A673 (cell line): ENCODE measurements at regions not wholly inside any gene's neighbourhood (a gene's known extent, or its start where the extent isn't known, plus 50 kb on each side); places are given as distances from the start of the nearest gene placed in this dataset.

Source experiments
- CTCF ChIP-seq: fragments of 300-800, 200-600 bp; sonication (generic); conservative IDR thresholded peaks from 2 replicates; pipeline ENCODE4 v1.5.1; 2017; ENCODE audit warnings: low read depth, mild to moderate bottlenecking, antibody characterized with exemption, low read length, moderate library complexity, mixed read lengths
- EZH2 ChIP-seq: fragments of 200-600 bp; sonication (generic); IDR thresholded peaks from 2 replicates; pipeline ENCODE4 v1.6.1; 2017; ENCODE audit warnings: borderline replicate concordance, low read depth, mild to moderate bottlenecking, mixed read lengths, antibody characterized with exemption, low read length; ENCODE audit not compliant: poor library complexity, severe bottlenecking

GRCh38 chr7:12131122-12131521 lies 80.0 kb upstream of the TMEM106B start:
- TF ChIP-seq CTCF (no peak), EZH2 (no peak)
